H1 (cell line): ENCODE measurements at regions not wholly inside any gene's neighbourhood (a gene's known extent, or its start where the extent isn't known, plus 50 kb on each side); places are given as distances from the start of the nearest gene placed in this dataset.

Experiments
- NRF1 ChIP-seq: IDR thresholded peaks from 2 replicates; pipeline ENCODE4 v1.6.1; 2011; ENCODE audit warnings: mild to moderate bottlenecking, low read depth, low read length, improper control_type of control experiment

- no peak for TF ChIP-seq NRF1
Measured at GRCh38 chrX:109856974-109857373, 123.9 kb upstream of the ACSL4 start (continued).
